PC-3 (cell line): ENCODE measurements at regions not wholly inside any gene's neighbourhood (a gene's known extent, or its start where the extent isn't known, plus 50 kb on each side); places are given as distances from the start of the nearest gene placed in this dataset.
"Not testable (repeated sequence)": the region's sequence is repeated elsewhere in the genome, so short reads cannot be mapped to it uniquely, and the experiment has no call there.

Experiments used
- EZH2 ChIP-seq: fragments of 300-600 bp; sonication (generic); IDR thresholded peaks from one replicate; pipeline ENCODE4 v1.6.1; 2017; ENCODE audit warnings: antibody characterized with exemption, mild to moderate bottlenecking, low read length; ENCODE audit not compliant: unreplicated experiment
- EZH2phosphoT487 ChIP-seq: fragments of 300-600 bp; sonication (generic); IDR thresholded peaks from 2 replicates; pipeline ENCODE4 v1.6.1; 2018; ENCODE audit warnings: mild to moderate bottlenecking, antibody characterized with exemption, low read length, borderline replicate concordance
- TF ChIP-seq, protein P1 (sequence below): fragments of 300-600 bp; sonication (generic); conservative IDR thresholded peaks from 2 replicates; pipeline ENCODE4 v1.5.1; 2017; ENCODE audit warnings: antibody characterized with exemption, low read depth, mild to moderate bottlenecking, low read length

DNA sequence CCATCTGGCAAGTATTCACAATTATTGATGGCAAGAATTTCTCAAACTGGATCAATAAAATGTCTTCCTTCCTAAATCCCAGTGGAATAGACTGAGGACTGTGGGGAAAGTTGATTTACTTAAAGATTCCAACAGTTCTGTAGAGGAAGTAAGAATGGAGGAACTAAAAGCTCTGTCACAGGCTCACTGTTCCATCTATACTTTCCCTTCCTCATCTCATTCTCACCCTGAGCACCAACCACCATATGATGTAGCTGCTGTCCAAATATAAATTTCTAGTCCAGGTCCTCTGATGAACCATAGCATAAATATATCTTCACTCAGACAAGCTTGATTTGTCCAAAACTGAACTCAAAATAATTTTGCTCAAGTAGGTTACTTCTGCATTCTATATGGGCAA, 786.9 kb downstream of the TTLL7 start:
- TF ChIP-seq, protein P1, sequence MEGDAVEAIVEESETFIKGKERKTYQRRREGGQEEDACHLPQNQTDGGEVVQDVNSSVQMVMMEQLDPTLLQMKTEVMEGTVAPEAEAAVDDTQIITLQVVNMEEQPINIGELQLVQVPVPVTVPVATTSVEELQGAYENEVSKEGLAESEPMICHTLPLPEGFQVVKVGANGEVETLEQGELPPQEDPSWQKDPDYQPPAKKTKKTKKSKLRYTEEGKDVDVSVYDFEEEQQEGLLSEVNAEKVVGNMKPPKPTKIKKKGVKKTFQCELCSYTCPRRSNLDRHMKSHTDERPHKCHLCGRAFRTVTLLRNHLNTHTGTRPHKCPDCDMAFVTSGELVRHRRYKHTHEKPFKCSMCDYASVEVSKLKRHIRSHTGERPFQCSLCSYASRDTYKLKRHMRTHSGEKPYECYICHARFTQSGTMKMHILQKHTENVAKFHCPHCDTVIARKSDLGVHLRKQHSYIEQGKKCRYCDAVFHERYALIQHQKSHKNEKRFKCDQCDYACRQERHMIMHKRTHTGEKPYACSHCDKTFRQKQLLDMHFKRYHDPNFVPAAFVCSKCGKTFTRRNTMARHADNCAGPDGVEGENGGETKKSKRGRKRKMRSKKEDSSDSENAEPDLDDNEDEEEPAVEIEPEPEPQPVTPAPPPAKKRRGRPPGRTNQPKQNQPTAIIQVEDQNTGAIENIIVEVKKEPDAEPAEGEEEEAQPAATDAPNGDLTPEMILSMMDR, result not testable (repeated sequence)
- TF ChIP-seq EZH2, EZH2phosphoT487: not testable (repeated sequence)
